ENCODE measurements at regions not wholly inside any gene's neighbourhood (a gene's known extent, or its start where the extent isn't known, plus 50 kb on each side); places are given as distances from the start of the nearest gene placed in this dataset.

GRCh38 chr3:73687106-73688004 lies 62.6 kb upstream of the PDZRN3 start:
- TF ChIP-seq, protein P1, sequence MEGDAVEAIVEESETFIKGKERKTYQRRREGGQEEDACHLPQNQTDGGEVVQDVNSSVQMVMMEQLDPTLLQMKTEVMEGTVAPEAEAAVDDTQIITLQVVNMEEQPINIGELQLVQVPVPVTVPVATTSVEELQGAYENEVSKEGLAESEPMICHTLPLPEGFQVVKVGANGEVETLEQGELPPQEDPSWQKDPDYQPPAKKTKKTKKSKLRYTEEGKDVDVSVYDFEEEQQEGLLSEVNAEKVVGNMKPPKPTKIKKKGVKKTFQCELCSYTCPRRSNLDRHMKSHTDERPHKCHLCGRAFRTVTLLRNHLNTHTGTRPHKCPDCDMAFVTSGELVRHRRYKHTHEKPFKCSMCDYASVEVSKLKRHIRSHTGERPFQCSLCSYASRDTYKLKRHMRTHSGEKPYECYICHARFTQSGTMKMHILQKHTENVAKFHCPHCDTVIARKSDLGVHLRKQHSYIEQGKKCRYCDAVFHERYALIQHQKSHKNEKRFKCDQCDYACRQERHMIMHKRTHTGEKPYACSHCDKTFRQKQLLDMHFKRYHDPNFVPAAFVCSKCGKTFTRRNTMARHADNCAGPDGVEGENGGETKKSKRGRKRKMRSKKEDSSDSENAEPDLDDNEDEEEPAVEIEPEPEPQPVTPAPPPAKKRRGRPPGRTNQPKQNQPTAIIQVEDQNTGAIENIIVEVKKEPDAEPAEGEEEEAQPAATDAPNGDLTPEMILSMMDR (IDR thresholded peaks at IDR 0.05), result no peak
- TF ChIP-seq POLR2A (IDR thresholded peaks at IDR 0.05) (no peak), EP300 (IDR thresholded peaks at IDR 0.05) (no peak)

Data from tibial nerve (tissue), 4 donors.